Neural progenitor cell (in vitro differentiated cells): ENCODE measurements at regions not wholly inside any gene's neighbourhood (a gene's known extent, or its start where the extent isn't known, plus 50 kb on each side); places are given as distances from the start of the nearest gene placed in this dataset.

Experiments used
- DNase-seq: peaks from one replicate; pipeline ENCODE4 v3.0.0-alpha.2; 2016; ENCODE audit warnings: low spot score
- H2AFZ ChIP-seq: fragments of 200-600 bp; sonication (generic); replicated peaks from 2 replicates; pipeline ENCODE4 v1.6.1; 2016; ENCODE audit warnings: antibody characterized with exemption
- H3F3A ChIP-seq: fragments of 200-600 bp; sonication (generic); 2 replicates; pipeline ENCODE4 v1.6.1; 2016; ENCODE audit warnings: antibody characterized with exemption, low read depth
- H3K27ac ChIP-seq: fragments of 200-600 bp; sonication (generic); 2 replicates; pipeline ENCODE4 v1.5.1; 2016; ENCODE audit warnings: mild to moderate bottlenecking
- H3K27me3 ChIP-seq: fragments of 200-600 bp; sonication (generic); 2 replicates; pipeline ENCODE4 v1.6.1; 2016; ENCODE audit warnings: mild to moderate bottlenecking, moderate library complexity
- H3K36me3 ChIP-seq: fragments of 200-600 bp; sonication (generic); 2 replicates; pipeline ENCODE4 v1.5.1; 2016
- H3K4me1 ChIP-seq: fragments of 200-600 bp; sonication (generic); 2 replicates; pipeline ENCODE4 v1.6.1; 2016; ENCODE audit warnings: mixed run types
- H3K4me2 ChIP-seq: fragments of 200-600 bp; sonication (generic); 2 replicates; pipeline ENCODE4 v1.6.1; 2016
- H3K4me3 ChIP-seq: fragments of 200-600 bp; sonication (generic); 2 replicates; pipeline ENCODE4 v1.5.1; 2016
- H3K79me2 ChIP-seq: fragments of 200-600 bp; sonication (generic); 2 replicates; pipeline ENCODE4 v1.6.1; 2016; ENCODE audit warnings: low read depth
- H3K9ac ChIP-seq: fragments of 200-600 bp; sonication (generic); 2 replicates; pipeline ENCODE4 v1.6.1; 2016
- H3K9me3 ChIP-seq: fragments of 200-600 bp; sonication (generic); 2 replicates; pipeline ENCODE4 v1.5.1; 2016; ENCODE audit warnings: low read depth
- H4K20me1 ChIP-seq: fragments of 200-600 bp; sonication (generic); 2 replicates; pipeline ENCODE4 v1.6.1; 2016; ENCODE audit warnings: low read depth
- H3K27ac Mint-ChIP-seq: 3 replicates; pipeline ENCODE4 v1.8.0; 2021; ENCODE audit warnings: mixed read lengths
- H3K27me3 Mint-ChIP-seq: 2 replicates; pipeline ENCODE4 v1.8.0; 2022; ENCODE audit warnings: low read depth, mild to moderate bottlenecking, inconsistent platforms, moderate library complexity, mixed read lengths; ENCODE audit not compliant: insufficient read depth
- H3K36me3 Mint-ChIP-seq: 3 replicates; pipeline ENCODE4 v1.8.0; 2021; ENCODE audit warnings: mixed read lengths
- H3K4me1 Mint-ChIP-seq: 3 replicates; pipeline ENCODE4 v1.8.0; 2021; ENCODE audit warnings: mixed read lengths
- H3K4me3 Mint-ChIP-seq: 3 replicates; pipeline ENCODE4 v1.8.0; 2021; ENCODE audit warnings: mild to moderate bottlenecking, moderate library complexity, mixed read lengths
- H3K9me3 Mint-ChIP-seq: 3 replicates; pipeline ENCODE4 v1.8.0; 2020; ENCODE audit warnings: mixed read lengths
- EZH2 ChIP-seq: fragments of 200-600 bp; sonication (generic); IDR thresholded peaks from 2 replicates; pipeline ENCODE4 v1.6.1; 2017; ENCODE audit warnings: antibody characterized with exemption, mild to moderate bottlenecking, moderate library complexity
- EZH2phosphoT487 ChIP-seq: fragments of 200-600 bp; sonication (generic); IDR thresholded peaks from 2 replicates; pipeline ENCODE4 v1.6.1; 2017; ENCODE audit warnings: antibody characterized with exemption
- TF ChIP-seq, protein P1 (sequence below): fragments of 200-600 bp; sonication (generic); IDR thresholded peaks from 2 replicates; pipeline ENCODE4 v1.5.1; 2017; ENCODE audit warnings: antibody characterized with exemption, mild to moderate bottlenecking

DNA sequence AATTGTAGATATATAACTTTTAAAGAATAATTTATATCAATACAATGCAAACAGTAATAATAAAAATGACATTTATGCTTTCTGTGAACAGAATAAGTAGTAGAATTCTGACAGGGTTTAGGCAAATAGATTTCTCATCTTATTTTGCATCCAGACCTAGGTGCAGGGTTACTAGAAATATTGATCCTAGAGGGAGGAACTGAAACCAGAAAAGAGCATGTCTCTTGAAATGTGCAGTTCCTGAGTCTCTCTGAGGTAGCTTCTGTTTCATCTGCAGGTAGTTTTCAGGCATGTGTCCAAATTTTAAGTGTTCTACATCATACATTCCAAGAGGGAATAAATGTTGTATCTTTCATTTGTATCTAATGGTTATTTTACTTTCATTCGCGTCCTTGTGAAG lies 631.9 kb upstream of the ADGRL4 start:
- Mint-ChIP-seq H3K9me3 (no peaks in the 10 kb centered on the region), H3K27me3 (peaks cover 2% of the 10 kb centered on the region), H3K4me3 (no peak overlapping the region), H3K4me1 (peaks cover 5% of the 10 kb centered on the region), H3K27ac (no peak overlapping the region), H3K36me3 (no peaks in the 10 kb centered on the region)
- Histone ChIP-seq H3K27me3 (no peaks in the 10 kb centered on the region), H3K4me2 (no peak overlapping the region), H3F3A (no peaks in the 10 kb centered on the region), H3K4me1 (peaks cover 5% of the 10 kb centered on the region), H3K36me3 (no peaks in the 10 kb centered on the region), H3K27ac (no peak overlapping the region), H3K4me3 (no peak overlapping the region), H3K79me2 (no peaks in the 10 kb centered on the region), H4K20me1 (no peaks in the 10 kb centered on the region), H3K9me3 (no peaks in the 10 kb centered on the region), H2AFZ (no peak overlapping the region), H3K9ac (no peak overlapping the region)
- TF ChIP-seq EZH2, result no peak
- TF ChIP-seq, protein P1, sequence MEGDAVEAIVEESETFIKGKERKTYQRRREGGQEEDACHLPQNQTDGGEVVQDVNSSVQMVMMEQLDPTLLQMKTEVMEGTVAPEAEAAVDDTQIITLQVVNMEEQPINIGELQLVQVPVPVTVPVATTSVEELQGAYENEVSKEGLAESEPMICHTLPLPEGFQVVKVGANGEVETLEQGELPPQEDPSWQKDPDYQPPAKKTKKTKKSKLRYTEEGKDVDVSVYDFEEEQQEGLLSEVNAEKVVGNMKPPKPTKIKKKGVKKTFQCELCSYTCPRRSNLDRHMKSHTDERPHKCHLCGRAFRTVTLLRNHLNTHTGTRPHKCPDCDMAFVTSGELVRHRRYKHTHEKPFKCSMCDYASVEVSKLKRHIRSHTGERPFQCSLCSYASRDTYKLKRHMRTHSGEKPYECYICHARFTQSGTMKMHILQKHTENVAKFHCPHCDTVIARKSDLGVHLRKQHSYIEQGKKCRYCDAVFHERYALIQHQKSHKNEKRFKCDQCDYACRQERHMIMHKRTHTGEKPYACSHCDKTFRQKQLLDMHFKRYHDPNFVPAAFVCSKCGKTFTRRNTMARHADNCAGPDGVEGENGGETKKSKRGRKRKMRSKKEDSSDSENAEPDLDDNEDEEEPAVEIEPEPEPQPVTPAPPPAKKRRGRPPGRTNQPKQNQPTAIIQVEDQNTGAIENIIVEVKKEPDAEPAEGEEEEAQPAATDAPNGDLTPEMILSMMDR, result no peak
- TF ChIP-seq EZH2phosphoT487, result no peak
- no peak for DNase-seq

DNA sequence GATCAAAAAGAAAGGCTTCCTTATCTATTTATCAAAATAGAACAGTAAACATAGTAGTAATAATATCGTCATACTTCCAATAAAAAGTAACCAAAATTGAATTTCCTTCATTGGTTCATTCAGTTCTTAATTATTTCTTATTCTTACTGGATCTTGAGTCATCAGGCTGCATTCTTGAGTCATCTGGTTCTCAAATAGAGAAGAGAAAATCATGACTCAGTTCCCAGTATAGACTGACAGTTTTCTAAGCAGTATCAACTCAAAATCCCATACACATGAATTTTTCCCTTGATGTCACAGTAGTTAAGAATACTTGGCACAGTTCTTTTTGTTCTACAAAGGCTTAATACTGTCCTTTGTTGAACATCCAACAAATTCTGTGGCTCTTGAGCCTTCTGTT lies 626.9 kb upstream of the ADGRL4 start:
- Histone ChIP-seq H3K9ac (no peak overlapping the region), H3F3A (no peaks in the 10 kb centered on the region), H3K36me3 (no peaks in the 10 kb centered on the region), H3K79me2 (no peaks in the 10 kb centered on the region), H3K27me3 (no peaks in the 10 kb centered on the region), H3K9me3 (no peaks in the 10 kb centered on the region), H2AFZ (no peak overlapping the region), H3K4me3 (no peak overlapping the region), H3K4me2 (no peak overlapping the region), H3K27ac (no peak overlapping the region), H3K4me1 (peaks cover 2% of the 10 kb centered on the region), H4K20me1 (no peaks in the 10 kb centered on the region)
- Mint-ChIP-seq H3K36me3 (no peaks in the 10 kb centered on the region), H3K4me3 (no peak overlapping the region), H3K27me3 (no peaks in the 10 kb centered on the region), H3K9me3 (no peaks in the 10 kb centered on the region), H3K27ac (no peak overlapping the region), H3K4me1 (no peaks in the 10 kb centered on the region)
- DNase-seq, result no peak
- TF ChIP-seq EZH2, result no peak
- TF ChIP-seq, protein P1, result no peak
- no peak for TF ChIP-seq EZH2phosphoT487

DNA sequence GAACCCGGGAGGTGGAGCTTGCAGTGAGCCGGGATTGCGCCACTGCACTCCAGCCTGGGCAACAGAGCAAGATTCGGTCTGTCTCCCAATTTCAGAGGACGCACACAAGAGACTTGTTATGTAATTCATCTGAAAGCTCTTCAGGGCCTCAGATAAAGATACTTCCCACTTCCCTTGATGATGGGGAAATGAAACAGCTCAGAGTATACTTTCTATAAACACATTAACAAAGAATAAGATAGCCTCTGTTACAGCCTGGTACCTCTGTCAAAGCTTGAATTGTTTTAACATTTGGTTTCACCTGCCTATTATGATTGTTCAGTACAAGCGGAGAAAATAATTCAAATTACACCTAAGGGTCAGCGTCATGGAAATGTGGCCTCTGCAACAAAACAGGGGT lies 622.9 kb upstream of the ADGRL4 start:
- DNase-seq, result no peak
- Histone ChIP-seq H2AFZ (no peak overlapping the region), H4K20me1 (no peaks in the 10 kb centered on the region), H3K27ac (no peak overlapping the region), H3K4me3 (no peak overlapping the region), H3K4me2 (no peak overlapping the region), H3K4me1 (no peaks in the 10 kb centered on the region), H3K79me2 (no peaks in the 10 kb centered on the region), H3K27me3 (no peaks in the 10 kb centered on the region), H3F3A (no peaks in the 10 kb centered on the region), H3K9me3 (no peaks in the 10 kb centered on the region), H3K36me3 (no peaks in the 10 kb centered on the region), H3K9ac (no peak overlapping the region)
- Mint-ChIP-seq H3K27me3 (no peaks in the 10 kb centered on the region), H3K27ac (no peak overlapping the region), H3K4me1 (no peaks in the 10 kb centered on the region), H3K36me3 (no peaks in the 10 kb centered on the region), H3K4me3 (no peak overlapping the region), H3K9me3 (no peaks in the 10 kb centered on the region)
- TF ChIP-seq EZH2 (no peak), EZH2phosphoT487 (no peak)
- TF ChIP-seq, protein P1, result no peak

DNA sequence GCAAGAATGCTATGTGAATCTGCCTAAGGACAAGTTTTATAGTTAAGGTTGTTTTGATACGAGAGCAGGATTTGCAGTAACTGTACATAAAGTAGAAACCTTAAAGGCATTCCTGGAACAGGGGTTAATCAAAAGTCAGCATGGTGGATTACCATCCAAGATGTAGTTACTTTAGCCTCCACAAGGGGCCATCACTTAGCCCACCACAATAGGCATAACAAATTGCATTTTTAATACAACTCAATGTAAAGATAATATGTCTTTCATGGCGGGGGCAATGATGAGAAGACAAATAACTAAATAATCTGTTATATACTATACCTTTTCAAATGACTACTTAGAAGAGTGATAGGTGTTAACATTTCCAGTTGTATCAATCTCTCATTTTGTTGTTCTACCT lies 611.2 kb upstream of the ADGRL4 start:
- H3K36me3 Mint-ChIP-seq, result no peaks in the 10 kb centered on the region
- peaks cover 1% of the 10 kb centered on the region for H3K9me3 Mint-ChIP-seq
- no peaks in the 10 kb centered on the region for H3K4me1 Mint-ChIP-seq
- no peaks in the 10 kb centered on the region for H3K36me3 ChIP-seq
- H3K9me3 ChIP-seq, result no peaks in the 10 kb centered on the region
- H3K9ac ChIP-seq, result no peak overlapping the region
- H3K79me2 ChIP-seq, result no peaks in the 10 kb centered on the region
- H3K4me3 Mint-ChIP-seq, result no peak overlapping the region
- H3K4me1 ChIP-seq, result no peaks in the 10 kb centered on the region
- H3K27ac ChIP-seq, result no peak overlapping the region
- DNase-seq, result no peak
- no peak overlapping the region for H3K4me3 ChIP-seq
- no peak for TF ChIP-seq EZH2phosphoT487
- TF ChIP-seq, protein P1, result peak; percentile 44
- no peak for TF ChIP-seq EZH2
- no peak overlapping the region for H3K27ac Mint-ChIP-seq
- no peaks in the 10 kb centered on the region for H4K20me1 ChIP-seq
- H3K27me3 ChIP-seq, result no peaks in the 10 kb centered on the region
- no peak overlapping the region for H3K4me2 ChIP-seq
- H3F3A ChIP-seq, result no peaks in the 10 kb centered on the region
- H3K27me3 Mint-ChIP-seq, result peaks cover 2% of the 10 kb centered on the region
- no peak overlapping the region for H2AFZ ChIP-seq
